ENCODE measurements at regions not wholly inside any gene's neighbourhood (a gene's known extent, or its start where the extent isn't known, plus 50 kb on each side); places are given as distances from the start of the nearest gene placed in this dataset.

GRCh38 chr10:63780101-63780500 lies 258.9 kb downstream of the REEP3 start:
- peaks cover 0 to 11% (median 5%) of the 10 kb centered on the region in 4 experiments for H3K27me3 ChIP-seq (replicated peaks in 1 of 4; ENCODE audit: control extremely low read depth in 1 of 4, control insufficient read depth in 3 of 4, insufficient read depth in 4 of 4, low read length in 3 of 4)
- H3K4me3 ChIP-seq (ENCODE audit: control extremely low read depth in 1 of 5, extremely low read depth in 1 of 5, insufficient read depth in 1 of 5, low read depth in 2 of 5, low read length in 4 of 5), result no peak overlapping the region
- 86% methylated on average over 2 of the region's 3 CpGs for WGBS (ENCODE audit: insufficient coverage)
- ATAC-seq (ENCODE audit: low read depth) (no peak), DNase-seq (no peak)
- Mint-ChIP-seq H3K9me3 (ENCODE audit: insufficient read depth) (no peaks in the 10 kb centered on the region), H3K4me3 (no peak overlapping the region), H3K27me3 (peaks cover 36% of the 10 kb centered on the region), H3K27ac (no peak overlapping the region), H3K4me1 (no peaks in the 10 kb centered on the region)
- no peak overlapping the region for H3K27ac ChIP-seq (ENCODE audit: low read length in 2 of 2)
- no peaks in the 10 kb centered on the region for H3K79me2 ChIP-seq (ENCODE audit: control insufficient read depth, insufficient read depth, low read length)
- no peak overlapping the region for H3K9ac ChIP-seq (ENCODE audit: low read length)
- no peak overlapping the region for H2AFZ ChIP-seq (ENCODE audit: insufficient read depth, low read depth, low read length, poor library complexity, severe bottlenecking)
- no peaks in the 10 kb centered on the region for H4K20me1 ChIP-seq (ENCODE audit: control insufficient read depth, insufficient read depth, low read length, poor library complexity, severe bottlenecking)
- intact Hi-C loops (cut with micrococcal nuclease), result no loop called here
- no peak overlapping the region for H3K4me2 ChIP-seq (replicated peaks; ENCODE audit: low read depth, low read length, poor library complexity, severe bottlenecking)
- H3K9me3 ChIP-seq (ENCODE audit: control extremely low read depth in 1 of 3, control insufficient read depth in 2 of 3, insufficient read depth in 1 of 3, low read length in 2 of 3), result peaks cover 2 to 6% (median 5%) of the 10 kb centered on the region in 3 donors
- H3K36me3 ChIP-seq (replicated peaks in 1 of 2; ENCODE audit: control extremely low read depth in 1 of 2, control insufficient read depth in 1 of 2, extremely low read depth in 1 of 2, insufficient read depth in 2 of 2, low read length in 1 of 2), result no peaks in the 10 kb centered on the region
- TF ChIP-seq CTCF (IDR thresholded peaks at IDR 0.05) (no peak), EZH2 (IDR thresholded peaks at IDR 0.05; ENCODE audit: borderline replicate concordance, insufficient read depth, low read depth, low read length, poor library complexity, severe bottlenecking) (no peak)
- POLR2A ChIA-PET, result no interaction called here
- no peaks in the 10 kb centered on the region for H3K4me1 ChIP-seq (ENCODE audit: control insufficient read depth in 2 of 2, insufficient read depth in 2 of 2, low read length in 2 of 2)
- CTCF ChIA-PET, result no interaction called here

- Histone ChIP-seq H3K9me3 (ENCODE audit: control extremely low read depth in 1 of 3, control insufficient read depth in 2 of 3, insufficient read depth in 1 of 3, low read length in 2 of 3) (peaks cover 2 to 6% (median 5%) of the 10 kb centered on the region in 3 donors), H4K20me1 (ENCODE audit: control insufficient read depth, insufficient read depth, low read length, poor library complexity, severe bottlenecking) (no peaks in the 10 kb centered on the region), H3K27ac (ENCODE audit: low read length in 2 of 2) (no peak overlapping the region), H3K4me1 (ENCODE audit: control insufficient read depth in 2 of 2, insufficient read depth in 2 of 2, low read length in 2 of 2) (no peaks in the 10 kb centered on the region), H3K4me2 (replicated peaks; ENCODE audit: low read depth, low read length, poor library complexity, severe bottlenecking) (no peak overlapping the region), H3K9ac (ENCODE audit: low read length) (no peak overlapping the region), H3K36me3 (replicated peaks in 1 of 2; ENCODE audit: control extremely low read depth in 1 of 2, control insufficient read depth in 1 of 2, extremely low read depth in 1 of 2, insufficient read depth in 2 of 2, low read length in 1 of 2) (no peaks in the 10 kb centered on the region), H3K4me3 (ENCODE audit: control extremely low read depth in 1 of 5, extremely low read depth in 1 of 5, insufficient read depth in 1 of 5, low read depth in 2 of 5, low read length in 4 of 5) (no peak overlapping the region), H2AFZ (ENCODE audit: insufficient read depth, low read depth, low read length, poor library complexity, severe bottlenecking) (no peak overlapping the region), H3K79me2 (ENCODE audit: control insufficient read depth, insufficient read depth, low read length) (no peaks in the 10 kb centered on the region), H3K27me3 (replicated peaks in 1 of 4; ENCODE audit: control extremely low read depth in 1 of 4, control insufficient read depth in 3 of 4, insufficient read depth in 4 of 4, low read length in 3 of 4) (peaks cover 0 to 11% (median 4%) of the 10 kb centered on the region in 4 experiments)
- Mint-ChIP-seq H3K9me3 (ENCODE audit: insufficient read depth) (no peaks in the 10 kb centered on the region), H3K4me3 (no peak overlapping the region), H3K27me3 (peaks cover 30% of the 10 kb centered on the region), H3K27ac (no peak overlapping the region), H3K4me1 (no peaks in the 10 kb centered on the region)
- DNase-seq, result no peak
- ChIA-PET CTCF (no interaction called here), POLR2A (no interaction called here)
- WGBS (ENCODE audit: insufficient coverage), result 89% methylated on average over 1 of the region's 3 CpGs
- no peak for ATAC-seq (ENCODE audit: low read depth)
- TF ChIP-seq EZH2 (IDR thresholded peaks at IDR 0.05; ENCODE audit: borderline replicate concordance, insufficient read depth, low read depth, low read length, poor library complexity, severe bottlenecking), result no peak
- TF ChIP-seq CTCF (IDR thresholded peaks at IDR 0.05), result no peak
- intact Hi-C loops (cut with micrococcal nuclease), result no loop called here
Observed at GRCh38 chr10:63781226-63781625, 260.0 kb downstream of the REEP3 start.

Data from B cell (primary cell).